Suprapubic skin (tissue), 3 donors: ENCODE measurements at regions not wholly inside any gene's neighbourhood (a gene's known extent, or its start where the extent isn't known, plus 50 kb on each side); places are given as distances from the start of the nearest gene placed in this dataset.

ENCODE experiments used
- POLR2A ChIP-seq, 2 donors: fragments of 450-650 bp; IDR thresholded peaks; one replicate each; pipeline ENCODE4 v1.6.1; 2017; ENCODE audit warnings: antibody characterized with exemption in 2 of 2, mild to moderate bottlenecking in 2 of 2, moderate library complexity in 2 of 2
- TF ChIP-seq, protein P1 (sequence below), 2 donors: fragments of 200-600 bp in 1 of 2; fragments of 450-650 bp in 1 of 2; sonication (generic) in 1 of 2; IDR thresholded peaks; one replicate each; pipeline ENCODE4 v1.5.1; 2016 to 2019; ENCODE audit warnings: antibody characterized with exemption in 2 of 2, mild to moderate bottlenecking in 1 of 2, moderate library complexity in 1 of 2

DNA sequence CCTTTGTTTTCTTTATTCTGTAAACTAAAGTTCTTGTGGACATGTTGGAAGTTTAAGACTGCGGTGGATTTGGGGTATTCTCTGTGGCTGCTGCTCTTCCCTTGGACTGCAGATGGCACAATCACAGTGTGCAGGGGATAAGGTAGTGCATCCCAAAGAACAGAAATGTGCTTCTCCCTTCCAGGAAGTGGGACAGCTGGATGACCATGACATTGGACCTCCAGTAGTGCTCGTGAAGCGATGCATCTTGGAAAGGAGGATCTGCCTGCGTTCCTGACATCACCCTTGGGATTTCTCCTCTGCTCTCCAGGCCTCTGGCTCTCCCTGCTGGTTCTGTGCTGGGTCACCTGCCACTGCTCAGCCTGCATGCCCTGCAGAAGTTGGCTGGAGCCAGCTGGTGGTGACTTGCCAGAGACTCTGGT lies 109.9 kb downstream of the SLC4A3 start:
- TF ChIP-seq, protein P1, sequence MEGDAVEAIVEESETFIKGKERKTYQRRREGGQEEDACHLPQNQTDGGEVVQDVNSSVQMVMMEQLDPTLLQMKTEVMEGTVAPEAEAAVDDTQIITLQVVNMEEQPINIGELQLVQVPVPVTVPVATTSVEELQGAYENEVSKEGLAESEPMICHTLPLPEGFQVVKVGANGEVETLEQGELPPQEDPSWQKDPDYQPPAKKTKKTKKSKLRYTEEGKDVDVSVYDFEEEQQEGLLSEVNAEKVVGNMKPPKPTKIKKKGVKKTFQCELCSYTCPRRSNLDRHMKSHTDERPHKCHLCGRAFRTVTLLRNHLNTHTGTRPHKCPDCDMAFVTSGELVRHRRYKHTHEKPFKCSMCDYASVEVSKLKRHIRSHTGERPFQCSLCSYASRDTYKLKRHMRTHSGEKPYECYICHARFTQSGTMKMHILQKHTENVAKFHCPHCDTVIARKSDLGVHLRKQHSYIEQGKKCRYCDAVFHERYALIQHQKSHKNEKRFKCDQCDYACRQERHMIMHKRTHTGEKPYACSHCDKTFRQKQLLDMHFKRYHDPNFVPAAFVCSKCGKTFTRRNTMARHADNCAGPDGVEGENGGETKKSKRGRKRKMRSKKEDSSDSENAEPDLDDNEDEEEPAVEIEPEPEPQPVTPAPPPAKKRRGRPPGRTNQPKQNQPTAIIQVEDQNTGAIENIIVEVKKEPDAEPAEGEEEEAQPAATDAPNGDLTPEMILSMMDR (IDR thresholded peaks at IDR 0.05) = no peak
- no peak for TF ChIP-seq POLR2A (IDR thresholded peaks at IDR 0.05)
